Tibial nerve (tissue), 4 donors: ENCODE measurements at regions not wholly inside any gene's neighbourhood (a gene's known extent, or its start where the extent isn't known, plus 50 kb on each side); places are given as distances from the start of the nearest gene placed in this dataset.

Experiments
- DNase-seq, 2 donors: peaks; one replicate each; pipeline ENCODE4 v3.0.0-alpha.2; 2019; ENCODE audit warnings: low spot score in 2 of 2
- H3K27ac ChIP-seq, 4 donors: fragments of 200-600 bp; sonication (generic) in 3 of 4; one replicate each; pipeline ENCODE4 v1.5.1; 2017 to 2019; ENCODE audit warnings: mild to moderate bottlenecking in 1 of 4
- H3K27me3 ChIP-seq, 2 donors: fragments of 200-600 bp; sonication (generic) in 1 of 2; one replicate each; pipeline versions ENCODE4 v1.5.1 to v1.6.0; 2017 to 2019
- H3K36me3 ChIP-seq, 3 donors: fragments of 200-600 bp; sonication (generic); one replicate each; pipeline ENCODE4 v1.5.1; 2018 to 2019
- H3K4me1 ChIP-seq, 4 donors: fragments of 200-600 bp; sonication (generic) in 3 of 4; one replicate each; pipeline ENCODE4 v1.5.1; 2017 to 2019
- H3K4me3 ChIP-seq, 4 donors: fragments of 200-600 bp; sonication (generic) in 3 of 4; one replicate each; pipeline ENCODE4 v1.5.1; 2017 to 2019; ENCODE audit warnings: mild to moderate bottlenecking in 1 of 4, moderate library complexity in 1 of 4
- H3K9me3 ChIP-seq, 4 donors: fragments of 200-600 bp; sonication (generic) in 3 of 4; one replicate each; pipeline ENCODE4 v1.5.1; 2017 to 2019
- CTCF ChIP-seq, 5 experiments: fragments of 200-600 bp in 3 of 5; fragments of 450-650 bp in 2 of 5; sonication (generic) in 3 of 5; IDR thresholded peaks; one replicate each; pipeline ENCODE4 v1.5.1; 2016 to 2019; ENCODE audit warnings: antibody characterized with exemption in 5 of 5, mild to moderate bottlenecking in 3 of 5, moderate library complexity in 2 of 5
- EP300 ChIP-seq, 2 donors: sonication (generic); formaldehyde crosslinking; IDR thresholded peaks; one replicate each; pipeline ENCODE4 v1.6.1; 2017; ENCODE audit warnings: antibody characterized with exemption in 2 of 2, mild to moderate bottlenecking in 1 of 2
- POLR2A ChIP-seq, 2 donors: fragments of 450-650 bp; IDR thresholded peaks; one replicate each; pipeline ENCODE4 v1.6.1; 2017; ENCODE audit warnings: antibody characterized with exemption in 2 of 2, mild to moderate bottlenecking in 2 of 2, moderate library complexity in 2 of 2
- WGBS, 2 donors: methylation state at CpG; one replicate each; pipeline ENCODE4 v1.1.5; 2018; 5-methylcytosine and 5-hydroxymethylcytosine counted together

- Histone ChIP-seq H3K27ac (no peak overlapping the region), H3K9me3 (no peaks in the 10 kb centered on the region), H3K36me3 (no peaks in the 10 kb centered on the region), H3K27me3 (no peaks in the 10 kb centered on the region), H3K4me1 (no peaks in the 10 kb centered on the region), H3K4me3 (no peak overlapping the region)
- 71 to 72% methylated on average over 9 of the region's 9 CpGs for WGBS, 2 donors
- TF ChIP-seq CTCF (IDR thresholded peaks at IDR 0.05): no peak
- TF ChIP-seq EP300 (IDR thresholded peaks at IDR 0.05): no peak
- TF ChIP-seq POLR2A (IDR thresholded peaks at IDR 0.05): no peak
- DNase-seq: no peak
Observed at GRCh38 chr17:70677783-70678647, 508.7 kb downstream of the KCNJ2 start.

- TF ChIP-seq EP300 (IDR thresholded peaks at IDR 0.05): no peak
- TF ChIP-seq CTCF (IDR thresholded peaks at IDR 0.05): no peak
- no peak for TF ChIP-seq POLR2A (IDR thresholded peaks at IDR 0.05)
Observed at GRCh38 chr17:70678889-70679288, 509.6 kb downstream of the KCNJ2 start.

GRCh38 chr17:70683936-70684335 lies 514.6 kb downstream of the KCNJ2 start:
- TF ChIP-seq CTCF (IDR thresholded peaks at IDR 0.05): no peak
- no peak for TF ChIP-seq POLR2A (IDR thresholded peaks at IDR 0.05)
- no peak for TF ChIP-seq EP300 (IDR thresholded peaks at IDR 0.05)
- DNase-seq: no peak

More at GRCh38 chr17:70678889-70679288, 509.6 kb downstream of the KCNJ2 start:
- no peaks in the 10 kb centered on the region for H3K9me3 ChIP-seq
- no peaks in the 10 kb centered on the region for H3K4me1 ChIP-seq
- no peaks in the 10 kb centered on the region for H3K27me3 ChIP-seq
- 89% methylated on average over 3 of the region's 3 CpGs for WGBS, 2 donors
- H3K4me3 ChIP-seq: no peak overlapping the region
- H3K27ac ChIP-seq: no peak overlapping the region
- DNase-seq: no peak
- no peaks in the 10 kb centered on the region for H3K36me3 ChIP-seq

GRCh38 chr17:70687421-70687820 lies 518.1 kb downstream of the KCNJ2 start:
- H3K36me3 ChIP-seq: no peaks in the 10 kb centered on the region
- H3K27me3 ChIP-seq: no peaks in the 10 kb centered on the region
- WGBS, 2 donors: 49 to 66% methylated on average over 1 of the region's 1 CpG
- H3K4me3 ChIP-seq: no peak overlapping the region
- DNase-seq: no peak
- H3K4me1 ChIP-seq: no peaks in the 10 kb centered on the region
- TF ChIP-seq EP300 (IDR thresholded peaks at IDR 0.05) (no peak), POLR2A (IDR thresholded peaks at IDR 0.05) (no peak), CTCF (IDR thresholded peaks at IDR 0.05) (no peak)
- no peak overlapping the region for H3K27ac ChIP-seq
- no peaks in the 10 kb centered on the region for H3K9me3 ChIP-seq

More at GRCh38 chr17:70683936-70684335, 514.6 kb downstream of the KCNJ2 start:
- Histone ChIP-seq H3K27me3 (no peaks in the 10 kb centered on the region), H3K36me3 (no peaks in the 10 kb centered on the region), H3K27ac (no peak overlapping the region), H3K9me3 (no peaks in the 10 kb centered on the region), H3K4me1 (no peaks in the 10 kb centered on the region), H3K4me3 (no peak overlapping the region)
- 87 to 91% methylated on average over 4 of the region's 4 CpGs for WGBS, 2 donors

- no peaks in the 10 kb centered on the region for H3K9me3 ChIP-seq
- WGBS, 2 donors: 57 to 69% methylated on average over 2 of the region's 2 CpGs
- DNase-seq: no peak
- H3K4me1 ChIP-seq: no peaks in the 10 kb centered on the region
- no peaks in the 10 kb centered on the region for H3K36me3 ChIP-seq
- H3K4me3 ChIP-seq: no peak overlapping the region
- no peak for TF ChIP-seq POLR2A (IDR thresholded peaks at IDR 0.05)
- TF ChIP-seq EP300 (IDR thresholded peaks at IDR 0.05): no peak
- no peak for TF ChIP-seq CTCF (IDR thresholded peaks at IDR 0.05)
- no peak overlapping the region for H3K27ac ChIP-seq
- H3K27me3 ChIP-seq: no peaks in the 10 kb centered on the region
Observed at GRCh38 chr17:70691150-70691549, 521.8 kb downstream of the KCNJ2 start.
